ENCODE measurements at regions not wholly inside any gene's neighbourhood (a gene's known extent, or its start where the extent isn't known, plus 50 kb on each side); places are given as distances from the start of the nearest gene placed in this dataset.

DNA sequence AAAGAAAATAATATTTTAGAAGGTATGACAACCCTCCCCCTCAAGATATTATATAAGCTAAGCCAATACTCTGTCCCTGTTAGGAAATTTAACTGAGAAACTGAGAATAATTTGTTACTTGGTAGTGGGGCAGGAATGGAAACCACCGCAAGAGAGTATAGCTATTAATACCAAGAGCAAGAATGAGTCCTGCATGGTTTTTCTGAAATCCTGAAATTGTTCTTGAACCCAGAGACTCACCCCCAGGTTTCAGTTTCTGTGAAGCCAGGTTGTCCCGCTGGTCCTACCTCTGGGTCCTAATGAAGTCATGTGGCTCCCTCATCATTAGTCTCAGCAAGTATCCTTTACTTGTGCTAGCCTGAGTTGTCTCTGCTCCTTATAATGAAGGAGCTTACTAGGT is 671.0 kb upstream of the ACVR2A start:
- Mint-ChIP-seq H3K4me1 (no peaks in the 10 kb centered on the region), H3K4me3 (no peak overlapping the region), H3K36me3 (no peaks in the 10 kb centered on the region), H3K9me3 (peaks cover 12% of the 10 kb centered on the region), H3K27ac (no peak overlapping the region), H3K27me3 (ENCODE audit: low read depth) (peaks cover 2% of the 10 kb centered on the region)
- DNase-seq (ENCODE audit: low spot score in 2 of 2, unreplicated experiment in 2 of 2), result no peak
- TF ChIP-seq, protein P1, sequence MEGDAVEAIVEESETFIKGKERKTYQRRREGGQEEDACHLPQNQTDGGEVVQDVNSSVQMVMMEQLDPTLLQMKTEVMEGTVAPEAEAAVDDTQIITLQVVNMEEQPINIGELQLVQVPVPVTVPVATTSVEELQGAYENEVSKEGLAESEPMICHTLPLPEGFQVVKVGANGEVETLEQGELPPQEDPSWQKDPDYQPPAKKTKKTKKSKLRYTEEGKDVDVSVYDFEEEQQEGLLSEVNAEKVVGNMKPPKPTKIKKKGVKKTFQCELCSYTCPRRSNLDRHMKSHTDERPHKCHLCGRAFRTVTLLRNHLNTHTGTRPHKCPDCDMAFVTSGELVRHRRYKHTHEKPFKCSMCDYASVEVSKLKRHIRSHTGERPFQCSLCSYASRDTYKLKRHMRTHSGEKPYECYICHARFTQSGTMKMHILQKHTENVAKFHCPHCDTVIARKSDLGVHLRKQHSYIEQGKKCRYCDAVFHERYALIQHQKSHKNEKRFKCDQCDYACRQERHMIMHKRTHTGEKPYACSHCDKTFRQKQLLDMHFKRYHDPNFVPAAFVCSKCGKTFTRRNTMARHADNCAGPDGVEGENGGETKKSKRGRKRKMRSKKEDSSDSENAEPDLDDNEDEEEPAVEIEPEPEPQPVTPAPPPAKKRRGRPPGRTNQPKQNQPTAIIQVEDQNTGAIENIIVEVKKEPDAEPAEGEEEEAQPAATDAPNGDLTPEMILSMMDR (IDR thresholded peaks at IDR 0.05; ENCODE audit: unreplicated experiment), result no peak

GRCh38 chr2:147173189-147173581 is 671.6 kb upstream of the ACVR2A start:
- H3K27me3 Mint-ChIP-seq (ENCODE audit: low read depth), result peaks cover 2% of the 10 kb centered on the region
- peaks cover 13% of the 10 kb centered on the region for H3K9me3 Mint-ChIP-seq
- TF ChIP-seq, protein P1 (IDR thresholded peaks at IDR 0.05; ENCODE audit: unreplicated experiment), result no peak
- no peaks in the 10 kb centered on the region for H3K36me3 Mint-ChIP-seq
- H3K4me3 Mint-ChIP-seq, result no peak overlapping the region
- no peaks in the 10 kb centered on the region for H3K4me1 Mint-ChIP-seq
- H3K27ac Mint-ChIP-seq, result no peak overlapping the region
- DNase-seq (ENCODE audit: low spot score in 2 of 2, unreplicated experiment in 2 of 2), result no peak

DNA sequence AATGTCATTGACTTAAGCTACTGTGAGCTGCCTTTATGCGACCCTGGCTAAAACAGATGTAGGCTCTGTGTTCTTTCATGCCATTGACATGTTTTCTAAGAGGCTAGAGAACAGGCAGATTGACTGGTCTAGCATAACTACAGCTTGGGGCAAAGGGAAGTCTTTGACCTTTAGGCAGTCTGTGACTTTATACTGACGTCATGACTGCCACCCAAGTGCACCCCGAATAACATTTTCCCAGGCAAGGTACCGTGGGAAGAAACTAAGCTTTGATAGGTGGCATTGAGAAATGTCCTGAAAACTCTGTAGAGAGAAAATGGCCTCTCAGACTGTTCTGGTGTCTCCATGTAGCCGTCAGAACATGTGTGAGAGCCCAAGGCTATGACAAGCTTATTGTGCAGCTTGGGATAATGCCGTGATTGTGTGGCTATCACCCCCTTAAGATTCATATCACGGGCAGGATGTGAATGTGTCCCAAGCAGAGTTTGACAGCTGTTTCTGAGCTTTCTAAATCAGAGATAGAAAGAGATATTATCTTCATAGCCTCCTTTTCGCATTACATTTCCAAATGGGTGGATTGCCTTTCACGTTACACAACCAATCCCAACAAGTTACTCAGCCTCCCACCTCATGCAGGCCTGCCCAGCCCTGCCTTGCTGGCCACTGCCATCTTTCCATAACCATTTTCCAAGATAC is 672.2 kb upstream of the ACVR2A start:
- H3K4me1 Mint-ChIP-seq, result no peaks in the 10 kb centered on the region
- TF ChIP-seq, protein P1 (IDR thresholded peaks at IDR 0.05; ENCODE audit: unreplicated experiment), result no peak
- H3K9me3 Mint-ChIP-seq, result peaks cover 12% of the 10 kb centered on the region
- H3K4me3 Mint-ChIP-seq, result no peak overlapping the region
- H3K27me3 Mint-ChIP-seq (ENCODE audit: low read depth), result peaks cover 2% of the 10 kb centered on the region
- H3K36me3 Mint-ChIP-seq, result no peaks in the 10 kb centered on the region
- no peak for DNase-seq (ENCODE audit: low spot score in 2 of 2, unreplicated experiment in 2 of 2)
- no peak overlapping the region for H3K27ac Mint-ChIP-seq

- no peaks in the 10 kb centered on the region for H3K36me3 Mint-ChIP-seq
- H3K4me1 Mint-ChIP-seq, result no peaks in the 10 kb centered on the region
- DNase-seq (ENCODE audit: low spot score in 2 of 2, unreplicated experiment in 2 of 2), result no peak
- H3K27ac Mint-ChIP-seq, result no peak overlapping the region
- peaks cover 9% of the 10 kb centered on the region for H3K9me3 Mint-ChIP-seq
- H3K4me3 Mint-ChIP-seq, result no peak overlapping the region
- H3K27me3 Mint-ChIP-seq (ENCODE audit: low read depth), result peaks cover 2% of the 10 kb centered on the region
- TF ChIP-seq, protein P1 (IDR thresholded peaks at IDR 0.05; ENCODE audit: unreplicated experiment), result no peak
Measured at GRCh38 chr2:147171941-147172340, 672.9 kb upstream of the ACVR2A start.

DNA sequence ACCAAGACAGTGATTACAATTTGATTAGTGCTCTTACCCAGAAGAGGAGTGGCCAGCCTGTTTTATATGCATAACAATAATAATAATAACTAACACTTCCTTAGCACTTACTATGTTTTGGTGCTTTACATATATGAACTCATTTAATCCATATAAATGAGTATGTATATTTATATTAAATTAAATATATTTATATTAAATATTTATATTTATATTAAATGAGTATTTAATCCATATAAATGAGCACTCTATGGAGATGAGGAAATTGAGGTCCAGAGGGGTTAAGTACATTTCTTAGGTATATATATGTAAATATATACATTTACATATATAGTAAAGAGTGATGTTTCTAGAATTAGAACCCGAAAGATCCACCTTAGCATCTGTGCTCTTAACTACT is 673.9 kb upstream of the ACVR2A start:
- peaks cover 9% of the 10 kb centered on the region for H3K9me3 Mint-ChIP-seq
- H3K27ac Mint-ChIP-seq, result no peak overlapping the region
- TF ChIP-seq, protein P1 (IDR thresholded peaks at IDR 0.05; ENCODE audit: unreplicated experiment), result no peak
- H3K4me3 Mint-ChIP-seq, result no peak overlapping the region
- no peaks in the 10 kb centered on the region for H3K27me3 Mint-ChIP-seq (ENCODE audit: low read depth)
- H3K4me1 Mint-ChIP-seq, result no peaks in the 10 kb centered on the region
- no peaks in the 10 kb centered on the region for H3K36me3 Mint-ChIP-seq
- no peak for DNase-seq (ENCODE audit: low spot score in 2 of 2, unreplicated experiment in 2 of 2)

Data from mesothelial cell of epicardium (in vitro differentiated cells).